ENCODE measurements at regions not wholly inside any gene's neighbourhood (a gene's known extent, or its start where the extent isn't known, plus 50 kb on each side); places are given as distances from the start of the nearest gene placed in this dataset.

DNA sequence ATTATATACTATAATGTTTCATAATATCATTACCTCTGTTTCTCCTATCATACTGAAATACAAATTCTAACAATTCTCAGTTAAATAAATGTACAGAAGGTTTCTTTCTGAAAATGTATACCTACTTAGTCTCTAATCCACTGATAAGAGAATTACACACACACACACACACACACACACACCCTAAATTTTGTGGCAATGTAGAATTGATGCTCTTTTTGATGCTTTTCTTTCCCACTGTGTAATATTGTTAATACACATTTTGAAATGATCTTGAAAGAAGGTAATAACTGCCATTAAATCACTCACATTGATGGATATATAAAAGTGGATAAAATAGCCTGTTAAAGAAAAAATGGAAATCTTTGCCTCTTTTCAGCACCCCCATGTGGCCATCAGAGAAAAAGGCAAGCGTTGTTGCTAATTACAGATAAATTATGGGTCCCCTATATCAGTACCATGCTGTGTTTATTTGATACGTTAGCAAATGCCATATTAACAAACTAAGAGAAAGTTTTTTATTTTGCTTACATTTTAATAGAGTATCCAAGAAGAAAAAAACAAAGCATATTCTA, 76.6 kb upstream of the VGLL2 start:
- TF ChIP-seq, protein P1, sequence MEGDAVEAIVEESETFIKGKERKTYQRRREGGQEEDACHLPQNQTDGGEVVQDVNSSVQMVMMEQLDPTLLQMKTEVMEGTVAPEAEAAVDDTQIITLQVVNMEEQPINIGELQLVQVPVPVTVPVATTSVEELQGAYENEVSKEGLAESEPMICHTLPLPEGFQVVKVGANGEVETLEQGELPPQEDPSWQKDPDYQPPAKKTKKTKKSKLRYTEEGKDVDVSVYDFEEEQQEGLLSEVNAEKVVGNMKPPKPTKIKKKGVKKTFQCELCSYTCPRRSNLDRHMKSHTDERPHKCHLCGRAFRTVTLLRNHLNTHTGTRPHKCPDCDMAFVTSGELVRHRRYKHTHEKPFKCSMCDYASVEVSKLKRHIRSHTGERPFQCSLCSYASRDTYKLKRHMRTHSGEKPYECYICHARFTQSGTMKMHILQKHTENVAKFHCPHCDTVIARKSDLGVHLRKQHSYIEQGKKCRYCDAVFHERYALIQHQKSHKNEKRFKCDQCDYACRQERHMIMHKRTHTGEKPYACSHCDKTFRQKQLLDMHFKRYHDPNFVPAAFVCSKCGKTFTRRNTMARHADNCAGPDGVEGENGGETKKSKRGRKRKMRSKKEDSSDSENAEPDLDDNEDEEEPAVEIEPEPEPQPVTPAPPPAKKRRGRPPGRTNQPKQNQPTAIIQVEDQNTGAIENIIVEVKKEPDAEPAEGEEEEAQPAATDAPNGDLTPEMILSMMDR (IDR thresholded peaks at IDR 0.05): peak; percentile 71
- TF ChIP-seq ZFX (IDR thresholded peaks at IDR 0.05; ENCODE audit: borderline replicate concordance): no peak

Measured in 22Rv1 (cell line).